CD1c-positive myeloid dendritic cell (primary cell): ENCODE measurements at regions not wholly inside any gene's neighbourhood (a gene's known extent, or its start where the extent isn't known, plus 50 kb on each side); places are given as distances from the start of the nearest gene placed in this dataset.
"Not testable (repeated sequence)": the region's sequence is repeated elsewhere in the genome, so short reads cannot be mapped to it uniquely, and the experiment has no call there.

Experiments
- DNase-seq: peaks from one replicate; pipeline ENCODE4 v3.0.0-alpha.2; 2016; ENCODE audit errors: extremely low spot score

- no peak for DNase-seq
Observed at GRCh38 chr2:121132054-121132761, 152.8 kb downstream of the TFCP2L1 start.

DNA sequence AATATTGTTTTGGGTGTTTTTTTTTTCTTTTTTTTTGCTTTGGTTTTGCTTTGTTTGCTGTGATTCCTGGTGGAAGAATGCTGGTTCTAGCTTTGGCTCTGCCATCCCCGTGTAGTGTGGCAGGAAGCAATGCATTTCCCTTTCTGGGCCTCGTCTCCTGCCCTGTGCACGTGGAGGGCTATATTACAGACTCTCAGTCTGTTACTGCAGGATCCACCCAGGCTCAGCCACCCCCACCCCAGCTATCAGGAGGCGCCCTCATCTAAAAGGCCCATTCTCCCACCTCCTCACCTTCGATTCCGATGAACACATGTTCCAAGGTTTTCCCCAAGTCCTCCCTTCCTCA, 152.3 kb downstream of the TFCP2L1 start:
- DNase-seq: no peak

GRCh38 chr2:121133551-121134319, 151.3 kb downstream of the TFCP2L1 start:
- DNase-seq: no peak

- no peak for DNase-seq
Observed at GRCh38 chr2:121134728-121135127, 150.3 kb downstream of the TFCP2L1 start.

DNA sequence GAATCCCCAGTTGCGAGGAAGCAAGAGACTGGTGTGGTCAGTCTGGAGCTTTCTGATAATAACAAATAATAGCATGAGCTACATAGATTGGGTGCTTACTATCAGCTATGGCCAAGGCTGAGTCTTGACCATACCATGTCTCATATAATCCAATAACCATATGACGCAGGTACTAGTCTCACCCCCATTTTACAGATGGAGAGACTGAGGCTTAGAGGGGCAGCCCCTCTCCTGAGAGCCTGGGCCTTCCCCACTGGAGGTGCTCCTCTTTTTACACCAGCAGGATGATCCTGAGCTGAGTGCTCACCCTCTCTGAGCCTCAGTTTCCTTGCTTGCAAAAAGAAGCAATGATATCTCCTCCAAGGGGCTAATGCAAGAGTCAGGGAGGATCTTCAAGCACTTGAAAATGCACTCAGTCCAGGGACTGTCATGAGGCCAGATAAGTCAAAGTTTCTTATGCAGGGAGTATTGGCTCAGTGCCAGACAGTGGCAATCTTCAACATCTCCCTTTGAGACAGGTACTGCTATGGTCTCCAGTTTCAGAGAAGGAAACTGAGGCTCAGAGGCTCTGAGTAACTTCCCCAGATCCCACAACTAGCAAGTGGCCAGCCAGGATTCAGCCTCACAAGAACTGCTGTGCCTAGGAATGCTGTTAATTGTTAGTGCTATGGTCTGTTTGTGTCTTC, 149.7 kb downstream of the TFCP2L1 start:
- no peak for DNase-seq

GRCh38 chr2:121136323-121136722, 148.7 kb downstream of the TFCP2L1 start:
- DNase-seq: no peak

GRCh38 chr2:121137571-121137970, 147.4 kb downstream of the TFCP2L1 start:
- no peak for DNase-seq

- no peak for DNase-seq
Observed at GRCh38 chr2:121140734-121141133, 144.3 kb downstream of the TFCP2L1 start.

GRCh38 chr2:121142452-121142851, 142.6 kb downstream of the TFCP2L1 start:
- DNase-seq: no peak

DNA sequence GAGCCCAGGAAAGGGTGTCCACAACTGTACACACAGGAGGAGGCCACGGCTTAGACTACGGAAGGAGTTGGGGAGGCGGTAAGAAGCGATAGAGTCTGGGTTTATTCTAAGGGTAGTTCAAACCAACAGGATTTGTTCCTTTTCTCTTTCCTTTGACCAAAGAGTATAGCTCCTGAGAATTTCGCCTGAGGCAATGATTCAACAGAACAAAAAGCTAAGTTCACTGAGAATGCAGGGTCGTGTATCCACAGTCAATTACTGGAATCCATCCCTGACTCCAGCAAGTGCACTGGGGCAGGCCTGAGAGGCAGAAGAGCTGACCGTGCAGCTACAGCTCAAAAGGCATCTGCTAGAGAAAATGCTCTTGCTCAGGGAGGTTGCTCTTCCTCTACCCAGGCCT, 140.9 kb downstream of the TFCP2L1 start:
- DNase-seq: no peak

GRCh38 chr2:121146630-121147029, 138.4 kb downstream of the TFCP2L1 start:
- no peak for DNase-seq

GRCh38 chr2:121147766-121148165, 137.2 kb downstream of the TFCP2L1 start:
- DNase-seq: no peak

DNA sequence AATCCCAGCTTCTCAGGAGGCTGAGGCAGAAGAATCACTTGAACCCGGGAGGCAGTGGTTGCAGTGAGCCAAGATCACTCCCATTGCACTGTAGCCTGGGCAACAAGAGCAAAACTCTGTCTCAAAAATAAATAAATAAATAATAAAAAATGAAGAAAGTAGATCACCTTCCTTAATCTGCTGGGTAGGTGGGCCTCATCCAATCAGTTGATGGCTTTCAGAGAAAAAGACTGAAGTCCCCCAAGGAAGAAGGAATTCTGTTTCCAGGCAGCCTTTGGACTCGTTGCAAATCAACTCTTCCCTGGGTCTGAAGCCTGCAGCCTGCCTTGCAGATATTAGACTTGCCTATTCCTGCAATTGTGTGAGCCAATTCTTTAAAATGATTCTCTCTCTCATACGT, 136.5 kb downstream of the TFCP2L1 start:
- no peak for DNase-seq

GRCh38 chr2:121149384-121149783, 135.6 kb downstream of the TFCP2L1 start:
- DNase-seq: no peak

DNA sequence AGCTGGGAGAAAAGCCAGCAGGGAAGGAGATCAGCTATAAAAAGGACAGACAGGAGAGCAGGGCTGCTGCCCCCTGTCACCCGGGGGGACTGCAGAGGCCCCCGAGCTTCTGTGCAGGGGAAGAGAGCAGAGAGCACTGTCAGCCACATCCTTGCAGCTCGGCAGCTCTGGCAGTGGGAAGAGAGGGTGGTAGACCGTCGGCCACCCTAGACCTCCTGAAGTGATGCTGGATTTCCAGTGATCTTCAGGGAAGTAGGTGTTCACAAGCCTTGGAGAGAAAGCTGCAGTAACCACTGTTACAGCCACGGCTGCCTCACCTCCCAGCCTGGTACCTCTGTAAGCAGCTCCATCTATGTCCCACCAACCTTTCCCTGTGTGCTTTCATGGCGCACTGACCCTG, 134.9 kb downstream of the TFCP2L1 start:
- no peak for DNase-seq

DNA sequence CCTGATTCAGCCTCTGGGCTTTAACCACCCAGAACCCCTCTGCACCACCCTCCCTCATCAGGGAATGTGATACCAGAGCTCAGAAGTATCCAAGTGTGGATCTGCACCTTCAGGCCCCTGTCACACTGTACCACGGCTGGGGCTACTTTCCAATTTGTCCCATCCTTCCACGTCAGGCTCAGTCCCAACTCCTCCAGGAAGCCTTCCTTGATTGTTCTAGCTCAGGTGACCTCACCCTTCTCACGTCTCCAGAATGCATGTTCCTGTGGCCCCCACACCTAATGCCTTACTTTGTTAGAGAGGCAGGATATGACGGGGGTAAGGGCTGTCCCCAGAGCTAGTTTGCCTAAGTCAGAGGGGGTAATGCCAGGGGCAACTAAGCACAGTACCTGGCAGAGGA, 134.3 kb downstream of the TFCP2L1 start:
- DNase-seq: no peak

- no peak for DNase-seq
Observed at GRCh38 chr2:121151311-121152109, 133.5 kb downstream of the TFCP2L1 start.

- DNase-seq: no peak
Observed at GRCh38 chr2:121152861-121153260, 132.1 kb downstream of the TFCP2L1 start.

- DNase-seq: no peak
Observed at GRCh38 chr2:121153516-121153915, 131.5 kb downstream of the TFCP2L1 start.

DNA sequence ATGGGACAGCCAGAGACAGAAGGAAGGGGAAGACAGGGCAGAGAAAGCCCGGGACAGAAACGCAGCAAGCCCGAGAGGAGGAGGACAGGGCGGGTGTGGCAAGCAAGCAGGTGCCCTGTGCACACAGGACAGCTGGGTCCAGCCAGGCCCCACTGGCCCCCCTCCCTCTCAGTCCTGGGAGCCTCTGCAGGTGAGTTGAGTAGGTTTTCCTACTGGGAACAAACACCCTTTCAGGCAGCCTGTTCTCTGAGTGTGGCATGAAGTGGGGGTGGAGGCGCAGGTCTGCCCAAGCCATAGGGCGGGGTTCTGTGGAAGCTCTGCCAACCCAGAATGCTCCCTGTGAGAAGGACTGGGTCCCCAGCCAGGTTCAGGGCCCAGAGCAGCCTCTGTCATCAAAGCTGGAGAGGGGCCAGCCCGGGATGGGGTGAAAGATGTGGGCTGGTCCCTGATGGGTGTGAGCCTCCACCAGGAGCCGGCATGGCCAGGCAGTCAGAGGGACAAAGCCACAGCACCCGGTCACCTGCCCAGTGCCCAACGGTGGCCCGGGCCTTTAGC, 129.4 kb downstream of the TFCP2L1 start:
- DNase-seq: no peak

DNA sequence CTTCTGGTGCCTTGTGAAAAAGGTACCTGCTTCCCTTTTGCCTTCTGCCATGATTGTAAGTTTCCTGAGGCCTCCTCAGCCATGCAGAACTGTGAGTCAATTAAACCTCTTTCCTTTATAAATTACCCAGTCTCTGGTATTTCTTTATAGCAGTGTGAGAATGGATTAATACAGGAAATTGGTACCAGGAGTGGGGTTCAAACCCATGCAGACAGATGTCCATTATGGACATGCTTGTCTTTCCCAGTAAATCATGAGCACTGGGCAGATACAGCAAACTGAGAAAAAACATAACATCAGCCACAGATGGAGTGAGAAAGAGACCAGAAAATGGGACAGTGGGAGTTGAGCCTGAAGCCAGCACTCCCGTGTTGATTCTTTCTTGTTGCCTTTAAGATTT, 127.5 kb downstream of the TFCP2L1 start:
- not testable (repeated sequence) for DNase-seq
